Activated CD8-positive, alpha-beta memory T cell treated with anti-CD3 and anti-CD28 coated beads, Interleukin-2, amount 50 U/mL, for 1 hour (primary cell): ENCODE measurements at regions not wholly inside any gene's neighbourhood (a gene's known extent, or its start where the extent isn't known, plus 50 kb on each side); places are given as distances from the start of the nearest gene placed in this dataset.

Source experiments
- DNase-seq: peaks from one replicate; pipeline ENCODE4 v3.0.0-alpha.2; 2020; ENCODE audit errors: extremely low read depth

DNA sequence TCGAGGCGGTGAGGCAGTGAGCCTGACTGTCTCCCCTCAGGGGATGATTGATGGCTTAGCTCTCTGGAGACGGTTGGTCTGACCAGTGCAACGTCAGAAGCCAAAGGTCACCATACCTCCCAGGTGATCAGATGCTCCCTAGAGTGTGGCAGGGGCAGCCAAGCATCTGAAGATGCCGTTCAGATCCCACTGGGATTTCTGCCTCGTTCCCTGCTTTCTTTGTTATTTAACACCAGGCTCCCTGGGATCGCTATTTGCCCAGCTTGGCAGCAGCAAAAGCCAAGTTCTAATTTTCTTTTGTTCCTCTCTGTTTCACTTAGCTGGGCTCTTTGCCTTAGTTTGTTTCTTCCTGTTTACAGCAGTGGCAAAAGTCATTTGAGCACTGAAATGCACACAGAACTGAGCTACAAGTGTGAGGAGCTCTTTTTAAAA lies 53.5 kb upstream of the SVIL start:
- DNase-seq = no peak

DNA sequence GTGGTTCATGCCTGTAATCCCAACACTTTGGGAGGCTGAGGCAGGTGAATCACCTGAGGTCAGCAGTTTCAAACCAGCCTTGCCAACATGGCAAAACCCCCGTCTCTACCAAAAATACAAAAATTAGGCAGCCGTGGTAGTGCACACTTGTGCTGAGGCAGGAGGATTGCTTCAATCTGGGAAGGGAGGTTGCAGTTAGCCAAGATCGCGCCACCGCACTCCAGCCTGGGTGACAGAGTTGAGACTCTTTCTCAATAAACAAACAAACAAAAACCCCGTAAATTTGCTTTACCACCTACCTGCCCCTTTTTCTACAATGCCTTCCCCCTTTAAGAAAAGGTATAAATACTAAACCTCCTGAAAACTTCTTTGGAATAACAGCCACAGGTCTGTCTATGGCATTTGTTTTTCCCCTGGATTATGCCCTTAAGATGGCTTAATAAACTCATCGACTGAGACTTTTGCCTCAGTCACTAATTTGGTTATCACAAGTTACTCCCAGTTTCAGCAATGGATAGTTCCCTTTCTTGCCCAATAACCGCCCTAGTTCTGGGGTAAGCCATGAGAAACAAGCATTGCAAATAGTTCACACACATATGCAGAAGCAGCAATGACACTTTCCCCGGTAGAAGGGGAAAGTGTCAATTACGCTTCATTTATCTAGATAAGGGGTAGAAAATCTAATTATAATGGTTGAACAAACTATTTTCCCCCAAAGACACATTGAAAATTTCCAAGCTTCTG lies 52.8 kb upstream of the SVIL start:
- DNase-seq = no peak

DNA sequence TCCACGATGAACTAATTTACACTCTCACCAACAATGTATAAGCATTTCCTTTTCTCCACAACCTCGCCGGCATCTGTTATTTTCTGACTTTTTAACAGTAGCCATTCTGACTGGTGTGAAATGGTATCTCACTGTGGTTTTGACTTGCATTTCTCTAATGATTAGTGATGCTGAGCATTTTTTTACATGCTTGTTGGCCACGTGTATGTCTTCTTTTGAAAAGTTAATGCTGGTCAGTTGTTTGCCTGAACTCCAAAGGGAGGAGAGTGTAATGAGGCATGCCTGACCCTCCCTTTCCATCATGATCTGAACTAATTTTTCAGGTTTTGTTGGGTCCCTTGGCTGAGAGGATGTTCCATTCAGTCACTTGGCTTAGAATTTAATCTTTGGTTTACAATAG lies 50.7 kb upstream of the SVIL start:
- DNase-seq = no peak
